Left lobe of liver (tissue), 2 donors: ENCODE measurements at regions not wholly inside any gene's neighbourhood (a gene's known extent, or its start where the extent isn't known, plus 50 kb on each side); places are given as distances from the start of the nearest gene placed in this dataset.

Experiments used
- ATAC-seq: fragments of 200-7000 bp; cut with Tn5 transposase; one replicate; pipeline ENCODE4 v1.9.1; 2020; ENCODE audit warnings: mild to moderate bottlenecking, moderate library complexity
- DNase-seq: peaks from one replicate; pipeline ENCODE4 v3.0.0-alpha.2; 2020; ENCODE audit warnings: low spot score
- donor health status: DM: no; HTN: no; CAD: no; lungs with moderate emphysema.
- donor health status: DM: no; HTN: yes; CAD: no.

GRCh38 chrX:68931345-68931744 lies 102.5 kb downstream of the EFNB1 start:
- ATAC-seq, result no peak
- no peak for DNase-seq

- ATAC-seq (no peak), DNase-seq (no peak)
These were observed 101.9 kb downstream of the EFNB1 start for GRCh38 chrX:68930542-68931317.

GRCh38 chrX:68929332-68930150 lies 100.7 kb downstream of the EFNB1 start:
- no peak for DNase-seq
- no peak for ATAC-seq

- ATAC-seq (no peak), DNase-seq (no peak)
These were observed 99.6 kb downstream of the EFNB1 start for GRCh38 chrX:68928401-68928800.

GRCh38 chrX:68927178-68927577 lies 98.4 kb downstream of the EFNB1 start:
- no peak for ATAC-seq

GRCh38 chrX:68923147-68923546 lies 94.3 kb downstream of the EFNB1 start:
- DNase-seq (no peak), ATAC-seq (no peak)

More at GRCh38 chrX:68927178-68927577, 98.4 kb downstream of the EFNB1 start:
- no peak for DNase-seq

- DNase-seq, result no peak
- ATAC-seq, result no peak
These were observed 93.2 kb downstream of the EFNB1 start for GRCh38 chrX:68922013-68922412.

- ATAC-seq (no peak), DNase-seq (no peak)
These were observed 91.7 kb downstream of the EFNB1 start for GRCh38 chrX:68920561-68920960.

GRCh38 chrX:68919707-68920106 lies 90.9 kb downstream of the EFNB1 start:
- no peak for ATAC-seq

GRCh38 chrX:68918202-68918601 lies 89.4 kb downstream of the EFNB1 start:
- DNase-seq (no peak), ATAC-seq (no peak)

More at GRCh38 chrX:68919707-68920106, 90.9 kb downstream of the EFNB1 start:
- no peak for DNase-seq

GRCh38 chrX:68917799-68918198 lies 89.0 kb downstream of the EFNB1 start:
- no peak for DNase-seq
- ATAC-seq, result no peak

GRCh38 chrX:68916891-68917290 lies 88.1 kb downstream of the EFNB1 start:
- no peak for DNase-seq
- no peak for ATAC-seq

- DNase-seq, result no peak
- ATAC-seq, result no peak
These were observed 87.0 kb downstream of the EFNB1 start for GRCh38 chrX:68915778-68916177.

GRCh38 chrX:68914479-68914946 lies 85.7 kb downstream of the EFNB1 start:
- ATAC-seq, result no peak
- no peak for DNase-seq

- DNase-seq (no peak), ATAC-seq (no peak)
These were observed 84.4 kb downstream of the EFNB1 start for GRCh38 chrX:68913249-68913547.

- ATAC-seq (no peak), DNase-seq (no peak)
These were observed 83.3 kb downstream of the EFNB1 start for GRCh38 chrX:68912113-68912512.

GRCh38 chrX:68910731-68911428 lies 82.1 kb downstream of the EFNB1 start:
- ATAC-seq, result no peak
- no peak for DNase-seq

- ATAC-seq, result no peak
- no peak for DNase-seq
These were observed 81.1 kb downstream of the EFNB1 start for GRCh38 chrX:68909945-68910344.

- ATAC-seq (no peak), DNase-seq (no peak)
These were observed 79.2 kb downstream of the EFNB1 start for GRCh38 chrX:68908071-68908470.

GRCh38 chrX:68902706-68903504 lies 74.1 kb downstream of the EFNB1 start:
- no peak for ATAC-seq
- no peak for DNase-seq

GRCh38 chrX:68901519-68901918 lies 72.7 kb downstream of the EFNB1 start:
- DNase-seq (no peak), ATAC-seq (no peak)
